GM21360 (cell line): ENCODE measurements at regions not wholly inside any gene's neighbourhood (a gene's known extent, or its start where the extent isn't known, plus 50 kb on each side); places are given as distances from the start of the nearest gene placed in this dataset.
"Not testable (repeated sequence)": the region's sequence is repeated elsewhere in the genome, so short reads cannot be mapped to it uniquely, and the experiment has no call there.

Source experiments
- ATAC-seq: cut with Tn5 transposase; IDR thresholded peaks from one replicate; pipeline ENCODE4 v1.9.1; 2021; ENCODE audit warnings: mild to moderate bottlenecking, moderate library complexity; ENCODE audit not compliant: unreplicated experiment

DNA sequence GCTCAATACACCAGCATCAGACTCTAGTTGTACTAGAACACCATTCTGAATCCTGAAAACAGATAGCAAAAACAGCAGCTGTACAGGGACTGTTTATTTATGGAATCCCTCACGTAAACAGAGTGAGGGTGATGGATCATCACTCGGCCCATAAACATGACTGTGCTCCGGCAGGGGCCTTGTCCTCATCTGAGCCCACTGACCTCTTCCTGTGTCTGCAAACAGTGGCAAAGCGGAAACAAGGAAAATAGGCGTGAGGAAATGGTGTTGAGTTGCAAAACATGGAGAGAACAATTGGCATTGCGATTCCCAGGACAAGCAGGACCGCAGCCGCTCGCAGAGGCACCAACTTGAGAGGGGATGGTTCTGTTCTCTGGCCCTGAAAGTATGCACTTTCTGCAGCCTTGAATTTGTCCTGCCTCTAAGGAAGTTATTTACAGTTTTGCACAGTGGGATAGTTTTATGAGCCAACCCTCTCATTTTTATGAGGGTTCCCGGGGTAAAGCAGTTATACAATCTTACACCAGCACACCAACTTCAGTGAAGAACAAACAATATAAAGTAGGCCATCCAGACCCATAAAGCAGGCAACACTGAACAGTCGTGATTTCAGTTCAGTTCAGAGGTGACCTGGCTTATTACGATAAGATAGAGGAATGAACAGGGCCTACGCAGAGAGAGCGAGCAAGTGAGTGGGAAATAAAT, 248.0 kb upstream of the FZD8 start:
- ATAC-seq, result no peak

DNA sequence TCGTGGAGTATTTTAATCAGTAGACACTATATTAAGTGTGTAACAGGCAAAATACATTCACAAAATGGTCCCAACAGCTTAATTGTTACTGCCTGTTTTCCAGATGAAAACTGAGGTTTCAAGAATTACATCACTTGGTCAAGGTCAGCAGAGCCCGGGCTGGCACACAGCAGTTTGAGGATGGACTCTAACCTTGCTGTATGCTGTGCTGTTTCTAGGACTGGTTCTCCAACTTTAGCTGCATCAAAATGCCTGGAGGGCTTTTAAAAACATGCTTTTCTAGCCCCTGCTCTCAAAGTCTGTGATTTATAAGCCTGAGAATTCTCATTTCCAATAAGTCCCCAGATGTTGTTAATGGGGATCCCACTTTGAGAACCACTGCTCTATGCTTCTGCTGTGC, 247.1 kb upstream of the FZD8 start:
- no peak for ATAC-seq

- no peak for ATAC-seq
Measured at GRCh38 chr10:35888400-35888799, 246.3 kb upstream of the FZD8 start.

DNA sequence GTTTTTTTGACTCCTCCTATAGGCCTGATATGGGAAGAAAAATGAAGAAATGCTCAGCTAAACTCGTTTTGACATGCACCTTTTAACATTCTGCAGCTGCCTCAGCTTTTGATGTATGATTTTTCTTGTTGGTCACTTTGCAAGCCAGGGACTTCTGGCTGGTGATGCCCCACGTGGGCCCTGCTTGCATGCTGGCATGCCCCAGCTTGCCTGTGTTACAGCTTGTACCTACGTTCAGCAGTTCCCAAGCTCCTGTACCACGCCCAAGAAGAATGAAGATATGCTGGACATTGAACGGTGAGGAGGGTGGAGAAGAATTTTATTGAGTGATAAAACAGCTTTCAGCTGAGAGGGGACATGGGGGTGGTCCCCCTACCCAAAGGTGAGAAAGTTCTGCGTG, 245.6 kb upstream of the FZD8 start:
- no peak for ATAC-seq

- ATAC-seq, result no peak
Measured at GRCh38 chr10:35885076-35885475, 243.0 kb upstream of the FZD8 start.

GRCh38 chr10:35884657-35885071, 242.6 kb upstream of the FZD8 start:
- ATAC-seq, result no peak

DNA sequence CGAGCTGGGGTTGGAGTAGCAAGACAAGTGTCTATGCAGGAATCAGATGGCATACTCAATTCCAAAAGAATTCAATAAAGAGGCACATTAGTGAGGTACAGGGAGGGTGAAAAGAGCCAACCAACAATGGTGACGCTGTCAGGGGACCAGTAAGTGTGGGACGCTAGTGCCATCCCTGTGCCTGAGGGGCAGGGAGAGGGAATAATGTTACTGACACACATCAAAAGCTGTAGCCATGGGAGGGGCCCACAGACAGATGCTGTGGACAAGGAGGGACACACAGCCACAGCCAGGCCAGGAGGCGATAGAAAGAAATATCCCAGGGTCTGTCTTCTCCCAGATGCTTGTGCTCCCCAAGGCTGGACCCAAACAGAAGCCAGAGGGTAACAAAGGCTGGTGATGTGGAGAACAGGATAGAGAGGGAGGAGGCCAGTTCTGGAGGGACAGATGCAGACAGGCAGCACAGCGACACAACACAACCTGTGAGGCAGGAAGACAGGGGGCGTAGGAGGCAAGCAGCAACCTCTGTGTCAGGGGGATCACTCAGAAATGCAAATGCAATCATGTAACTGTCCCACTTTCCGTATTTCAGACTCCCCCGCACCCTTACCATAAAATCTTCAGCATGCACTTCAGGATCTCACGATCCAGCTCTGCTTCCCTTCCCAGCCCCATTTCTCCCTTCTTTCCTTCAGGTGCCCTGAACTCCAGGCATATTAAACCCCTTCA, 240.5 kb upstream of the FZD8 start:
- no peak for ATAC-seq

- no peak for ATAC-seq
Measured at GRCh38 chr10:35881320-35881719, 239.2 kb upstream of the FZD8 start.

GRCh38 chr10:35876248-35876647, 234.2 kb upstream of the FZD8 start:
- no peak for ATAC-seq

DNA sequence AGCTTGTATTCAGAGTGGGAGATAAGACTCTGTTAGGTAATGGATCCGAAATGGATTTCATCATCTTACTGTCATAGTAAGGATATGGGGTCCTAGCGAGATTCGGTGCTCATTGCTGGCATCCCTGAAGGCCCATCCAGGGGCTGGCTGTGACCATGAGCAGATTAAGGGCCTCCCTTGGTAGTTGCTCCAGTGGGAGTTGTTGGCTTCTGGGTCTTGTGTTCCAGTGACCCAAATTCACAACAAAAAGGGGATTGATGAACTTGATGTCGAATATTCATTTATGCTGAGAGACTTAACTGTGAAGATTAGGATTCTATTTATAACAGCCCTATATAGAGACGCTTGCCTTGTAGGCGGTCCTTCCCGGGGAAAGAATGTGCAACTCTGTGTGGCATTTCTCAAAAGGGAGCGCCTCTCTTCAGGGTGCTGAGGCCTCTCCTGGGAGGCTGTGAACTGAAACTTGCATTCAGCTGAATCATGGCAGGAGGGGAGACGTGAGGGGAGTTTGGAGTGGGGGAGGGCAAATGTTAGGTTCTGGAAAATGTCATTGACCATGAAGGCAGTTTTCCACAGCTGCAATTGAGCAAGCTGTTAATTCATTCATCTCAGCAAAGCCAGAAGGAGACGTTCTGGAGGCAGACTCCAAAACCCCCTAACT, 233.1 kb upstream of the FZD8 start:
- no peak for ATAC-seq

GRCh38 chr10:35874311-35875015, 232.4 kb upstream of the FZD8 start:
- no peak for ATAC-seq

- ATAC-seq, result no peak
Measured at GRCh38 chr10:35872671-35873070, 230.6 kb upstream of the FZD8 start.

DNA sequence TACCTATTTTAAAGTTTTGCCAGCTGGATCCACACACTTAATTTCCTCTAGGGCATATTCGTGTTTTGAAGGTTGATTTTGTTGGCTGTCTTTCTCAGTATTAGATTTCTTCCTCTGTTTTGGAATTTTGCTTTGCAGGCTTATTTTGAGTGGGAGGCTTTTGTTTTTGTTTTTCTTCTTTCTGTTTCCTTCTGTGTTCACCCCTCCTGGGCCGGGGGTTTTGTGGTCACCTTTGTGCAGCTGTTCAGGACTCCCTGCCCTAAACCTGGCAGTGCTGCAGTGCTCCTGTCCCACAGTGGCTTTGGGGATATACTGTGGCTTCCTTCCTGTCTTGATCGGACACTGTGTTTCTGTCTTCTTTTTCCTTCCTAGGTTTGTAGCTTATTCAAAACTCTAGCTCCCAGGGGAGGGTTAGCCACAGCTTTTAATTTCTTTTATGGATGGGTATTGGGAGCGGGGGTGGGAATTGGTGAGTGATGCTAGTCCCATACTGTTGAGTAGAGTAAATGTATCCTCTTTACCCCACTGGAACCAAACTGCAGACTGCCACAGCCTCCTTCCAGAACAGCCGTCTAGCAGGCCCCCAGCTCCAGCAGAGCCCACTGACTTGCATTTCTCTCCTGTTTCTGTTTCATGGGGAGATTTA, 228.7 kb upstream of the FZD8 start:
- no peak for ATAC-seq

DNA sequence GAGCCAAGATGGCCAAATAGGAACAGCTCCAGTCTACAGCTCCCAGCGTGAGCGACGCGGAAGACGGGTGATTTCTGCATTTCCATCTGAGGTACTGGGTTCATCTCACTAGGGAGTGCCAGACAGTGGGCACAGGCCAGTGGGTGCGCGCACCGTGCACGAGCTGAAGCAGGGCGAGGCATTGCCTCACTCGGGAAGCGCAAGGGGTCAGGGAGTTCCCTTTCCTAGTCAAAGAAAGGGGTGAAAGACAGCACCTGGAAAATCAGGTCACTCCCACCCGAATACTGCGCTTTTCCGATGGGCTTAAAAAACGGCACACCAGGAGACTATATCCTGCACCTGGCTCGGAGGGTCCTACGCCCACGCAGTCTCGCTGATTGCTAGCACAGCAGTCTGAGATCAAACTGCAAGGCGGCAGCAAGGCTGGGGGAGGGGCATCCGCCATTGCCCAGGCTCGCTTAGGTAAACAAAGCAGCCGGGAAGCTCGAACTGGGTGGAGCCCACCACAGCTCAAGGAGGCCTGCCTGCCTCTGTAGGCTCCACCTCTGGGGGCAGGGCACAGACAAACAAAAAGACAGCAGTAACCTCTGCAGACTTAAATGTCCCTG, 216.7 kb upstream of the FZD8 start:
- ATAC-seq, result not testable (repeated sequence)

DNA sequence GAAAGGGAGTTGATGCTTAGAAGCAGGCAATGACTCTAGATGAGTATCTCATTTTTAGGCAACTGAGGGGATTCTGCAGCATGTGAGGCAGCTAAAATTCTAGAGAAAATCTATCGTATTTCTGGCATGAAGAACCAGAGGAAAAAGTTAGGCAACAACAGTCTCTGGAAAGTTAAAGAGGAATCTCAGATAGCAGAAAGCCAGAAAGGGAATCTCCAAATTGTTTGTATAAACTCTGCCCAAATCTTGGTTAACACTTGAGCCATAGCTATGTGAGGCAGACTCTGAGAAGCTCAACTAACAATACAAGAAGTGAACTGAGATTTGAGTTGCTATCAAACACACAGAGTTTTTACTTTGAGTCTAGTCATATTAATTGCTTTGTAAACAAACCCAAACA, 215.8 kb upstream of the FZD8 start:
- ATAC-seq, result no peak

GRCh38 chr10:35855155-35855947, 213.3 kb upstream of the FZD8 start:
- no peak for ATAC-seq

GRCh38 chr10:35854661-35855060, 212.6 kb upstream of the FZD8 start:
- ATAC-seq, result no peak

DNA sequence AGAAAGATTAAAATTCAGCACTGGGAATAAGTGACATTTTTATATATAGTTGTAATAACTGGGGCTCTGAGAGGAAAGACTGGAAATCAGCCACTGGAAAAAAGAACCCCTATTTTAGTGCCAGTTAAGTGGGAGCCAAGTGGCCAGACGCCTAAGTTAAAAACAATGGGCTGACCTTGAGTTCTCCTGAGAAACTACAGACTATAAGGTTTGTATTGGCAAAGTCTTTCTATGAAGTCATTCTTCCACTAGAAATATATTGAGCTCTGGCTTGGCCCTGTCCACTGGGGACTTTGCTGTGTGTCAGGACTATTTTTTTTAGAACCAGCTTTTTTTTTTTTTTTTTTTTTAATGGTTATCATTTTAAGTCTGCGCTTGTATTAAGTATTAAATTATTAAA, 210.6 kb upstream of the FZD8 start:
- no peak for ATAC-seq

DNA sequence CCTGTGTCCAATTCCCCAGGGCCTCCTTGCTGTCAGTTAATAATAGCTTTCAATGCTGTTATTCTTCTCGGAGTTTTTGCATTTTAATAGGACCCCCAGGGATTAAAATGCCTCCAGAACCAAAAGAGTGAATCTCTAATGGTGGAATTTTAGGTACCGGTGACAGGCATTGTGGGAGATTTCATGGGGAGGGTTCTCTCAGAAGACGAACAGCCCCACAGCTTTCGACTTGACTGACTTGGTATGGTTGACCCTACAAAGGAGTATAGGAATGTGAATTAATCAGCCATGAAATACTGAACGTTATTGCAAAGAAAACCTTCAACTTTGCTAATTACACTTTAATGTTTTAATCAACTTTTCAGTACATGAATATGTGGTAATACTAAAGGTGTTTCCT, 206.3 kb upstream of the FZD8 start:
- ATAC-seq, result no peak

GRCh38 chr10:35844686-35845085, 202.6 kb upstream of the FZD8 start:
- ATAC-seq, result no peak
